ENCODE measurements at regions not wholly inside any gene's neighbourhood (a gene's known extent, or its start where the extent isn't known, plus 50 kb on each side); places are given as distances from the start of the nearest gene placed in this dataset.

GRCh38 chr21:34022627-34023335 is 50.6 kb upstream of the MRPS6 start:
- Histone ChIP-seq H3K4me1 (ENCODE audit: low read length) (peaks cover 60% of the 10 kb centered on the region), H3K4me2 (ENCODE audit: low read length) (peak overlapping the region; percentile 35), H3K79me2 (ENCODE audit: low read length) (no peaks in the 10 kb centered on the region), H3K27ac (ENCODE audit: low read length) (0 out of 2 replicates have a peak overlapping the region, but pooled peaks have one; percentile 12), H3K36me3 (replicated peaks; ENCODE audit: low read depth, low read length) (peaks cover 8% of the 10 kb centered on the region), H3K9ac (ENCODE audit: low read length) (no peak overlapping the region), H3K4me3 (ENCODE audit: low read length) (no peak overlapping the region; the same call in 1 of the 2 replicates), H4K20me1 (ENCODE audit: insufficient read depth, low read length) (no peaks in the 10 kb centered on the region), H3K9me3 (ENCODE audit: insufficient read depth, low read length) (peaks cover 11% of the 10 kb centered on the region), H2AFZ (ENCODE audit: low read depth, low read length) (no peak overlapping the region), H3K27me3 (ENCODE audit: low read depth, low read length) (no peaks in the 10 kb centered on the region)
- no peak for TF ChIP-seq EZH2phosphoT487 (IDR thresholded peaks at IDR 0.05; ENCODE audit: low read depth)
- TF ChIP-seq CTCF (IDR thresholded peaks at IDR 0.05; ENCODE audit: low read depth, low read length), result no peak

- Histone ChIP-seq H3K36me3 (replicated peaks; ENCODE audit: low read depth, low read length) (peaks cover 10% of the 10 kb centered on the region), H3K27ac (ENCODE audit: low read length) (no peak overlapping the region; the same call in 1 of the 2 replicates), H3K9me3 (ENCODE audit: insufficient read depth, low read length) (peaks cover 11% of the 10 kb centered on the region), H3K4me1 (ENCODE audit: low read length) (peaks cover 71% of the 10 kb centered on the region), H2AFZ (ENCODE audit: low read depth, low read length) (no peak overlapping the region), H4K20me1 (ENCODE audit: insufficient read depth, low read length) (no peaks in the 10 kb centered on the region), H3K79me2 (ENCODE audit: low read length) (no peaks in the 10 kb centered on the region), H3K9ac (ENCODE audit: low read length) (no peak overlapping the region), H3K4me2 (ENCODE audit: low read length) (0 out of 2 replicates have a peak overlapping the region, but pooled peaks have one; percentile 35), H3K27me3 (ENCODE audit: low read depth, low read length) (no peaks in the 10 kb centered on the region), H3K4me3 (ENCODE audit: low read length) (no peak overlapping the region)
- TF ChIP-seq EZH2phosphoT487 (IDR thresholded peaks at IDR 0.05; ENCODE audit: low read depth) (no peak), CTCF (IDR thresholded peaks at IDR 0.05; ENCODE audit: low read depth, low read length) (no peak)
Observed at GRCh38 chr21:34021726-34022125, 51.7 kb upstream of the MRPS6 start.

DNA sequence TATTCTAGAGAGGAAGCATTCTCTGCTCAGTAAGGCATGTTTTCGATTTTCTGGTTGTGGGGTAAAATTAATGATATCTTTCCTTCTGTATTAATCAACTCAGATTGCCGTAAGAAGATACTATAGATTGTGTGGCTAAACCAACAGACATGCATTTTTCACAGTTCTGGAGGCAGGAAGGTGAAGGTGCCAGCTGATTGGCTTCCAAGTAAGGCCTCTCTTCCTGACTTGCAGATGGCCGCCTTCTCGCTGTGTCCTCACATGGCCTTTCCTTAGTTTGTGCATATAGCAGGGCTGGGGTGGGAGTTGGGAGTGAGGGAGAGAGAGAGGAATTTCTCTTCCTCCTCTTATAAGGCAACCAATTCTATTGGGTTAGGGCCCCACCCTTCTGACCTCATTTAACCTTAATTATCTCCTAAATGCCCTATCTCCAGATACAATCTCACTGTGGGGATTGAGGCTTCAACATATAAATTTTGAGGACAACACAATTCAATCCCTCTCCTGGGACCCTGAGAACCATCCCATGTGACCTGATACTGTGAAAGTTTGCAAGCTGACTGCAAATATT is 52.3 kb upstream of the MRPS6 start:
- Histone ChIP-seq H3K27me3 (ENCODE audit: low read depth, low read length) (no peaks in the 10 kb centered on the region), H3K79me2 (ENCODE audit: low read length) (no peaks in the 10 kb centered on the region), H3K9ac (ENCODE audit: low read length) (peak overlapping the region; percentile 57; the same call in 1 of the 2 replicates), H3K27ac (ENCODE audit: low read length) (peak overlapping the region; percentile 99), H3K4me1 (ENCODE audit: low read length) (peaks cover 71% of the 10 kb centered on the region), H3K9me3 (ENCODE audit: insufficient read depth, low read length) (peaks cover 11% of the 10 kb centered on the region), H3K4me2 (ENCODE audit: low read length) (peak overlapping the region; percentile 87), H3K36me3 (replicated peaks; ENCODE audit: low read depth, low read length) (peaks cover 10% of the 10 kb centered on the region), H3K4me3 (ENCODE audit: low read length) (peak overlapping the region; percentile 45; the same call in 1 of the 2 replicates), H4K20me1 (ENCODE audit: insufficient read depth, low read length) (no peaks in the 10 kb centered on the region), H2AFZ (ENCODE audit: low read depth, low read length) (0 out of 2 replicates have a peak overlapping the region, but pooled peaks have one; percentile 35)
- no peak for TF ChIP-seq EZH2phosphoT487 (IDR thresholded peaks at IDR 0.05; ENCODE audit: low read depth)
- TF ChIP-seq CTCF (IDR thresholded peaks at IDR 0.05; ENCODE audit: low read depth, low read length), result no peak

Measured in OCI-LY3 (cell line).